DMS 273 (cell line): ENCODE measurements at regions not wholly inside any gene's neighbourhood (a gene's known extent, or its start where the extent isn't known, plus 50 kb on each side); places are given as distances from the start of the nearest gene placed in this dataset.
"Not testable (repeated sequence)": the region's sequence is repeated elsewhere in the genome, so short reads cannot be mapped to it uniquely, and the experiment has no call there.

Experiments
- DNase-seq: peaks from one replicate; lab custom pipeline; 2025; ENCODE audit not compliant: unreplicated experiment; lab: John Stamatoyannopoulos, UW

- DNase-seq, result peak; percentile 98
These were observed 61.4 kb upstream of the E2F3 start for GRCh38 chr6:20340068-20340848.

GRCh38 chr6:20341096-20341495, 60.6 kb upstream of the E2F3 start:
- peak; percentile 54 for DNase-seq

GRCh38 chr6:20341564-20341963, 60.1 kb upstream of the E2F3 start:
- no peak for DNase-seq

GRCh38 chr6:20346948-20347347, 54.7 kb upstream of the E2F3 start:
- not testable (repeated sequence) for DNase-seq

- DNase-seq, result no peak
These were observed 53.6 kb upstream of the E2F3 start for GRCh38 chr6:20348041-20348440.

GRCh38 chr6:20349225-20349624, 52.5 kb upstream of the E2F3 start:
- DNase-seq, result no peak

- DNase-seq, result no peak
These were observed 51.5 kb upstream of the E2F3 start for GRCh38 chr6:20350215-20350614.

GRCh38 chr6:20351534-20351933, 50.1 kb upstream of the E2F3 start:
- DNase-seq, result no peak
